ENCODE measurements at regions not wholly inside any gene's neighbourhood (a gene's known extent, or its start where the extent isn't known, plus 50 kb on each side); places are given as distances from the start of the nearest gene placed in this dataset.

DNA sequence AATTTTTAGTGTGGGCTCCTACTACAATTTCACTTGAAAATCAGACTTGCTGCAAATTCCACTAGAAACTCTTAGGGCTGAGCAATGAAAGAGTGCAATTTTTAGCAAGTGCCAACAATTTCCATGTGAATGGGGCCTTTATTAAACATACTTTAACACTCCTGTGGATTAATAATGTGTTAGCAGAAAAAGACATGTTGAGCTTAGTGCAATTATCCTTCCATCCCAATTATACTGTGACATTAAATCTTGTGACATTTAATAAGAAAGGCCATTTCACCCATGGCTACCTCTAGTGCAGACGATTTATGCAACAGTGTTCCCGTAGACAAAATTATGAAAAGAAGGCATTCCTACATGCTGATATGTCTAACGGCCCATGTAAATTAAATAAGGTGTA is 639.7 kb downstream of the STK39 start:
- intact Hi-C loops (cut with DNase I; ENCODE audit: low total_unique reads) = no loop called here
- no peaks in the 10 kb centered on the region for H3K36me3 ChIP-seq
- ATAC-seq (no peak), DNase-seq (no peak)
- H3K9me3 ChIP-seq = no peaks in the 10 kb centered on the region
- H3K27me3 ChIP-seq = no peaks in the 10 kb centered on the region
- no peak overlapping the region for H3K4me3 ChIP-seq
- no peak overlapping the region for H3K27ac ChIP-seq
- H3K4me1 ChIP-seq = no peaks in the 10 kb centered on the region
- TF ChIP-seq, protein P1, sequence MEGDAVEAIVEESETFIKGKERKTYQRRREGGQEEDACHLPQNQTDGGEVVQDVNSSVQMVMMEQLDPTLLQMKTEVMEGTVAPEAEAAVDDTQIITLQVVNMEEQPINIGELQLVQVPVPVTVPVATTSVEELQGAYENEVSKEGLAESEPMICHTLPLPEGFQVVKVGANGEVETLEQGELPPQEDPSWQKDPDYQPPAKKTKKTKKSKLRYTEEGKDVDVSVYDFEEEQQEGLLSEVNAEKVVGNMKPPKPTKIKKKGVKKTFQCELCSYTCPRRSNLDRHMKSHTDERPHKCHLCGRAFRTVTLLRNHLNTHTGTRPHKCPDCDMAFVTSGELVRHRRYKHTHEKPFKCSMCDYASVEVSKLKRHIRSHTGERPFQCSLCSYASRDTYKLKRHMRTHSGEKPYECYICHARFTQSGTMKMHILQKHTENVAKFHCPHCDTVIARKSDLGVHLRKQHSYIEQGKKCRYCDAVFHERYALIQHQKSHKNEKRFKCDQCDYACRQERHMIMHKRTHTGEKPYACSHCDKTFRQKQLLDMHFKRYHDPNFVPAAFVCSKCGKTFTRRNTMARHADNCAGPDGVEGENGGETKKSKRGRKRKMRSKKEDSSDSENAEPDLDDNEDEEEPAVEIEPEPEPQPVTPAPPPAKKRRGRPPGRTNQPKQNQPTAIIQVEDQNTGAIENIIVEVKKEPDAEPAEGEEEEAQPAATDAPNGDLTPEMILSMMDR (IDR thresholded peaks at IDR 0.05 in 4 of 5, conservative IDR thresholded peaks at IDR 0.05 in 1 of 5) = no peak
- TF ChIP-seq POLR2A (IDR thresholded peaks at IDR 0.05) = no peak
- in situ Hi-C loops (cut with MboI; ENCODE audit: low sequenced_read_pairs in 4 of 4) = no loop called here

DNA sequence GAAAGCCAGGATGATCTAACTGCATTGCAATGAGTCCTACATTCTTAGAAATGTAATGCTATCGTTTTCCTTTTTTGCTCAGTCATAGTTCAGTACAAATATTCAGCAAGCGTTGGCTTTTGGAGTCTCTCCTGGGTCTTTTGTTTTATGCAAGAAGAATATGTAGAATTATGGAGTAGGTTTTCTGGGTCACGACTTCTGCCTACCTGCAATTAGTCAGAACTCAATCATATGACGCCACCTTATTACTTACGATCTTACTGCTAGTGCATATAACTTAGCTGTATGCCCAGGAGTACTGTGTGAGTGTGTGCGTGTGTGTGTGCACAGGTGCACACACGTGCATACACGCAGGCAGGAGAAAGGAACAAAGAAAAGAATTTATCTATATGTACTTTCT is 640.2 kb downstream of the STK39 start:
- TF ChIP-seq, protein P1 (IDR thresholded peaks at IDR 0.05 in 4 of 5, conservative IDR thresholded peaks at IDR 0.05 in 1 of 5) = no peak
- no peak for TF ChIP-seq POLR2A (IDR thresholded peaks at IDR 0.05)

DNA sequence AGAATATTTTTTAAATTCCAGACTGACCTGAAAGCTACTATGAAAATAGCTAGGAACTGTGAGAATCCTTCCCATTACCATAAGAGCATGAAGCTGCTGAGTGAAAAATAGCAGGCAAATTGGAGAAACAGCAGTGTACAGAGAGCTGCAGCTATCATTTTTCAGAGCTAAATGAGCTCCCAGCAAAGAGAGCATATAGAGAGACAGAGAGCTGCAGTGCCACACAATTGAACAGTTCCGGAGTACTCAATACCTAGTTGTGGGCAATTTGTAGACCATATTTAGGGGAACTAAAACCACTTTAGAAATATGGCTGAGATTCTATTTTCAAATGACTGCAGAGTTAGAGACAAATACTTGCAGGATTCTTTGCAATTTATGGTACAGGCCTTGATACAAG is 645.3 kb downstream of the STK39 start:
- Histone ChIP-seq H3K4me1 (no peaks in the 10 kb centered on the region), H3K4me3 (no peak overlapping the region), H3K9me3 (no peaks in the 10 kb centered on the region), H3K27me3 (no peaks in the 10 kb centered on the region), H3K27ac (no peak overlapping the region), H3K36me3 (no peaks in the 10 kb centered on the region)
- intact Hi-C loops (cut with DNase I; ENCODE audit: low total_unique reads) = no loop called here
- DNase-seq = no peak
- in situ Hi-C loops (cut with MboI; ENCODE audit: low sequenced_read_pairs in 4 of 4) = no loop called here
- TF ChIP-seq, protein P1 (IDR thresholded peaks at IDR 0.05 in 4 of 5, conservative IDR thresholded peaks at IDR 0.05 in 1 of 5) = no peak
- no peak for TF ChIP-seq POLR2A (IDR thresholded peaks at IDR 0.05)
- no peak for ATAC-seq

More for the DNA sequence above, 640.2 kb downstream of the STK39 start:
- Histone ChIP-seq H3K9me3 (no peaks in the 10 kb centered on the region), H3K36me3 (no peaks in the 10 kb centered on the region), H3K4me1 (no peaks in the 10 kb centered on the region), H3K27ac (no peak overlapping the region), H3K4me3 (no peak overlapping the region), H3K27me3 (no peaks in the 10 kb centered on the region)
- in situ Hi-C loops (cut with MboI; ENCODE audit: low sequenced_read_pairs in 4 of 4) = no loop called here
- ATAC-seq = no peak
- intact Hi-C loops (cut with DNase I; ENCODE audit: low total_unique reads) = no loop called here
- DNase-seq = no peak

DNA sequence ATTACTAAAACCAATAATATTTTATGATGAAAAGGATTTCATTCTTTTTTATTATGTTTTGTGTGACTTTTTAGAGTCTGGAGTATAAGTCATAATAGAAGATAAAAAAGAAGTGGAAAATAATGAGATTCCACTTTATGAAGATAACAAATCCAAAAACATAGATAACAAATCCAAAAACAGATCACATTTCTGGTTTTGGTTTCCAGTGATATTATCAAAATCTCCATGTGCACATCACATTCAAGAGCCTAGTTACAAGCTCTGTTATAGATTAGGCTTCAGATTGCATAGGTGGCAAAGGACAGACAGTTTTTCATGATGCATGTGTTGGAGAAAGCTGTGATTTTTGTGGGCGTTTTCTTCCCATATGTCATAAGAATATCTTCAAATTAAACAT is 648.2 kb downstream of the STK39 start:
- Histone ChIP-seq H3K4me1 (no peaks in the 10 kb centered on the region), H3K4me3 (no peak overlapping the region), H3K27me3 (no peaks in the 10 kb centered on the region), H3K36me3 (no peaks in the 10 kb centered on the region), H3K9me3 (no peaks in the 10 kb centered on the region), H3K27ac (no peak overlapping the region)
- no peak for TF ChIP-seq POLR2A (IDR thresholded peaks at IDR 0.05)
- TF ChIP-seq, protein P1 (IDR thresholded peaks at IDR 0.05 in 4 of 5, conservative IDR thresholded peaks at IDR 0.05 in 1 of 5) = no peak
- in situ Hi-C loops (cut with MboI; ENCODE audit: low sequenced_read_pairs in 4 of 4) (no loop called here), intact Hi-C loops (cut with DNase I; ENCODE audit: low total_unique reads) (no loop called here)
- ATAC-seq (no peak), DNase-seq (no peak)

DNA sequence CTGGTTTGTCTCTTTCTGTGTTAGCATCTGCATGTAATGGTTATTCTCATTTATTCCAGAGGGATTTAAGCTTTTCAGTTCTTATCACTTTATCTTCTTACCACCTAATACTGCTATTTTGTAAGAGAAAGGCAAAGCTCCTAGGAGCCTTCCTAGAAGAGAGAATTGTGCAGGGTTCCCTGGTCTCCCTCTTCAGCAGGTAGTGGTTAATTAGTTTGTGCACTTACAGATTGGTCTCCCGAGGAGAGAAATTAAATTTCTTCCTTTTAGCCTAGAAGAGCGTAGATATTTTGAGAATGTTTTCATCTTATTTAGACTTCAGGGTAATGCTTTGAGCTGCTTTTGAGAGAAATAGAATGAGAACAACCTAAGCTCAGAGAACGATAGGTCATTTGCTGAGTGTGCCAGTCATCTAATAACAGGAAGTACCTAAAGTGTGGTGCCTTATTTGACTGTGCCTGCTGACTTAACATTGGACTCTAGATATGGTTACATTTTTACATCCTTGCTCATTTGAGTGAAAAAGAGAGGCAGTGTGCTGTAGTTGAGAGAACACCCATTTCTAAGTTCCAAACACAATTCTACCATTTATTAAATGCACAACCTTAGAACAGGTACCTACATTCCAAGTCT is 651.4 kb downstream of the STK39 start:
- H3K27me3 ChIP-seq = no peaks in the 10 kb centered on the region
- intact Hi-C loops (cut with DNase I; ENCODE audit: low total_unique reads) = no loop called here
- DNase-seq = no peak

More for the DNA sequence above, 651.4 kb downstream of the STK39 start:
- in situ Hi-C loops (cut with MboI; ENCODE audit: low sequenced_read_pairs in 4 of 4) = no loop called here
- no peak for TF ChIP-seq POLR2A (IDR thresholded peaks at IDR 0.05)
- TF ChIP-seq, protein P1 (IDR thresholded peaks at IDR 0.05 in 4 of 5, conservative IDR thresholded peaks at IDR 0.05 in 1 of 5) = no peak
- H3K36me3 ChIP-seq = no peaks in the 10 kb centered on the region
- no peak for ATAC-seq
- H3K27ac ChIP-seq = no peak overlapping the region
- no peaks in the 10 kb centered on the region for H3K4me1 ChIP-seq
- H3K4me3 ChIP-seq = no peak overlapping the region
- no peaks in the 10 kb centered on the region for H3K9me3 ChIP-seq

Data from gastrocnemius medialis (tissue), 4 donors.